GM19438 (cell line): ENCODE measurements at regions not wholly inside any gene's neighbourhood (a gene's known extent, or its start where the extent isn't known, plus 50 kb on each side); places are given as distances from the start of the nearest gene placed in this dataset.

Experiments
- ATAC-seq: cut with Tn5 transposase; IDR thresholded peaks from one replicate; pipeline ENCODE4 v1.9.1; 2021; ENCODE audit warnings: low read depth; ENCODE audit not compliant: unreplicated experiment

DNA sequence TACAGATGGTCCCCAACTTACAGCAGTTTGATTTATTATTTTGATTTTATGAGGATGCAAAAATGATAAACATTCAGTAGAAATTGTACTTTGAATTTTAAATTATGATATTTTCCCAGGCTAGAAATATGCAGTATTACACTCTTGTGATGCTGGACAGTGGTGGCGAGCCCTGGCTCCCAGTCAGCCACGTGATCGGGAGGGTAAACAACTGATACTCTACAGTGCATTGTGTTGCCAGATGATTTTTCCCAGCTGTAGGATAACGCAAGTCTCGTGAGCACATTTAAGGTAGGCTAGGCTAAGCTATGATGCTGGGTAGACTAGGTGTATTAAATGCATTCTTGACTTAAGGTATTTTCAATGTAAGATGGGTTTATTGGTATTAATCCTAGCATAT is 865.2 kb downstream of the SORCS3 start:
- no peak for ATAC-seq

DNA sequence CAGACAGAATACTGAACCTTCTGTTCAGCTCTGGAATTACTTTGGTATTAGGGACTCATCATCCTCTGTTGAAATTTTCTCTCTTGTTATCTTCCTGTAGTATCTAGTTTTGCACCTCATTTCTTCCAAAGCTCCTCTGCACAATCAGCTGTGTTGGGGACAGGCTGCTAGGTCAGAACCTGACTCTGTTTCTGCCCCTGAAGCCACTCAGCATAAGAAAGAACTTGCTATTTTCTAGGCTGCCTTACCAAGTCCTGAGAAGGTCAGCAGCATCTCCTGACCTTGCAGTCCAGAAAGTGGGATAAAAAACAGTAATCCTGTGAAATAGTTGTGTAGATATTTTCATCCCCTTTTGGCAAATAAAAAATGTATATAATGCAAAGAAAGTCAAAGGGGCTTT is 862.6 kb downstream of the SORCS3 start:
- ATAC-seq, result no peak

DNA sequence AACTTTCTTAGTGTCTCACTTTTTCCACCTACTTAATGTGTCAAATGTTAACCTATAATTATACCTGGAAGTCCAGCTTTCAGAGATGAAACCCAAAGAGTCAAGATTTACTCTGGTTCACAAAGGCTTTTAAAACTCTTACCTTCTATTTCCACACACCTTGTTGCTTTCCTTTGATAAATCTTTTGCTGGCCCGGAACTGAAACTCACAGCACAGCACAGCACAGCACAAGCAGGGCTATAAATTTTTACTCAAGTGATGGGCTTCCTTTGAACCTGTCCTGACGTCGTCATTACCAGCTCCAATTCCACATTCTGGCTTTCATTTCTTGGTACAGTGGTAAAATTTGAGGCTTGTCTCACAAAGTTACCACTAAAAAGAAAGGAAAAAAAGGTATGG is 861.0 kb downstream of the SORCS3 start:
- no peak for ATAC-seq

DNA sequence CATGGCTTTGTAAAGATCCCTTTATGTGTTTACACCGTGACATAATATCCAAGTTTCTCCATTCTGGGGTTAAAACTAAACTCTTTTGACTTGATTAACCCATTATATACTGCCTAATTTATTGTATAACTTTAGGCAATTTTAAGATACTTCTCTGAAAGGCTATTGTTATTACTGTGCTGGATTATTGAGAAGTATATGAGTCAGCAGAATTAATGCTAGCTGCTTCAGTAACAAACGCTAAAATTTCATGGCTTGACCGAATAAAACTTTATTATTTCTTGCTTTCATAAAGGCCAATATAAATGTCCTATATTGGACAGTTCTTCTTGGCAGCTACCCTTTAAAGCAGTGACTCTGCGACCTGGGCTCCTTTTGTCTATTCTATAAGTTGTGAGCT is 853.9 kb downstream of the SORCS3 start:
- no peak for ATAC-seq

DNA sequence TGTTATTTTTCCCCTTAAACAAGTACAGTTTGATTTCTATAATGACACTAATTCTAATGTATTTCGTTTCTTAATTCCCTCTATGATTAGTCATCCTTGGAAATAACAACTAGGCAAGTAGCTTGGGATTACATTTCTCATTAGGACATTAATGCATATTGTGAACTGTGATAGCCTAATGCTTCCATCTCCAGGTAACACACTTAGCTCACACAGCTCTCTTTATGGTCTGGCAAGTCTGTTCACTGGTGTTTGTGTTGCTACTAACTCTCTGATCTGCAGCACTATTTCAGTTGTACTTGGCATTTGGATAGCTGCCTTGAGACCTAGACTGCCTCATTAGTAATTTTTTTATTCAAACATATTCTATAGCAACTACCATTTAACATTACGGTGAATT is 853.2 kb downstream of the SORCS3 start:
- ATAC-seq, result no peak

DNA sequence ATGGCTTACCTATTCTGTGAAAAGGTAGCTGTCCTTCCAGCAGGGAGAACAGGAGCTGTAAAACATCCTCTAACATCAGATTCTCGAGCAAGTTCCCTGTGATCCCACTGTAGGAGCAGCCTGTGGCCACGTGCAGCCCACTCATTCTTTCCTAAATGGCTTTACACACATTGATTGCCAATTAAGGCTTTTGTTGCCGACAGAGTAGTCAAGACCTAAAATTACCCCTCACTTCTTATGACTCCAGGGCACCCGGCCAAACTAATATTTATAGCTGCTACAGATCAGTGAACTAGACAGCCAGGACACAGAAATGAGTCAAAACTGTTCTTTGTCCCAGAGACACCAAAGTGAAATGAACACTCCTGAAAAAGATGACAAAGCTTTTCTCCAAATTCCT is 832.1 kb downstream of the SORCS3 start:
- no peak for ATAC-seq

DNA sequence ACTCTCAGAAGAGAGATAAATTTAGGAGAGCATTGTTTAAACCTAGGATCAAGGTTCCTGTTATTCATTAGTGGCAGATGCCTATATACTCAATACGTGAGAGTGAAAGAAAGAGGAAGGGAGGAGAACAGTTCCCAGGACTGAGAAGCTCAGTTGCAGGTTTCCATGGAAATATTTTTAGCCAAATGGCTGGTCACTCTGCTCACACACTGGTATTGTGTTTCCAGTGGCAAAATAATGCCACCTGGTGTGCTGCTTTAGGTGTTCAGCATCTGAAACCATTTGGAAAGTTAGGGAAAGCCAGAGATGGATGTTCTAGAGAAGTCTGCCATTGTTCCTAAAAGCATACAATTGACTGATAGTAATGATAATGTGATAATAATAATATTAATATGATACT is 827.7 kb downstream of the SORCS3 start:
- ATAC-seq, result no peak

DNA sequence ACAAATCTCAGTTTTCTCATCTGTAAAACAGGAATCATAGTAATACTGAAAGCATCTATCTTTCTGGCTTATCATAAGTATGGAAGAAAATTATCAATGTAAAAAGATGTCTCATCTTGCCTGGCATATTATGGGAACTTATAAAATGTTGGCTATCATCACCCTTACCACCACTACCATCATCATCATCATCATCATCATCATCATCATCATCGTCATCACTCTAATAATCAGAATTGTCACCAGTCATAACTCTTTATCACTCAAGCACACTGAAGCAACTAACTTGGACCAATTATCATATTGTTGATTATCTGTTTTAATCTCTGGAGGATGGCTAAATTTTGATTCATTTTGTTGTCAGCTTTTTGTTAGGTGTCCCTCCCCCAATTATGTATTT is 825.4 kb downstream of the SORCS3 start:
- no peak for ATAC-seq

DNA sequence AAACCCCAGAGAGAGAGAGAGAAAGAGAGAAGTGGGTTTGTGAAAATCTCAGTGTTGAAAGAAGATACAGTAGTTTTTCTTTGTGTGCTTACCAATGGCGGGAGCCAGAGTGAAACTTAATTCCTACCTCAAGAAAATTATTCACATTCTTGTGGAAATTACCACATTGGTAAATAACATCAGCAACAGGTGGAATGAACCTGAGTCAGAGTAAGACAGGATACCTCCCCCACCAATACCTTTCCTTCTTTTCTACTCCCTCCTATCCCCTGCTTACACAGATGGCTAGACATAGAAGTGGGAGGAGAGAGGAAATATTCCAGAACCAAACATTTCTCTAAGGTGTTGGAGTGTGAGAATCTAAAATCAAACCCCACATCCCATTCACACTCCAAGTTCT is 793.9 kb downstream of the SORCS3 start:
- ATAC-seq, result no peak

DNA sequence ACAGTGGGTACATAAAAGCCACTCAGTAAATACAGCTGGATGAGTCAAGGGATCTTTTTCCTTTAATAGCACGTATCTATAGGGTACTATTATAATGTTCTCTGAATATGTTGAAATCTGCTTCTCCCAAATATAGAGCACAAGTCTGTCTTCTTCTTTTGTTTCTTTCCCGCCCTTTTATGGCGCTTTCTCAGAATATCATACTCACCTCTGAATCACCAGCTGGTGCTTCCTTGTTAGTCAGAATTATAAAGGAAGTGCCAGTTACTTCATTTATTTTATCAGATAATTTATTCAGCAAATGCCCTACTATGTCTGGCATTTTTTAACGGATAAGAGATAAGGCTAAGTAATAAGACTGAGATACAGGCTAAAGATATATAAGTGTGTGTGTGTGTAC is 772.9 kb downstream of the SORCS3 start:
- no peak for ATAC-seq

DNA sequence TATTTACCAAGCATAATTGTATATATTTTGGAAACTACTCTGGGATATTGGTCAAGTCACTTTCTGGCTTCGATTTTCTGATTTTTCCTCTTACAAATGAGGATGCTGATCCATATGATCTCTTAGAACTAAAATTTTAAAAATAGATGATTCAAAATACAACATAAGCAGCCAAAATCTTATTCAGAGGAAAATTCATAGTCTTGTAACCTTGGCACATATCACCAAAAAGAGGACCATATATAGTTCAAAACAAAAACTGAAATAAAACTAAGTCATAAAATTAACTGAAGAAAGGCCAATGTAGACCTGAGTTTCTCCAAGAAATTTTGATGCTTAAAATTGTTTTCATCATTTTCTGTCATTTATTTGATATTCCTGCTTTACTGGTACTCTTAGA is 768.3 kb downstream of the SORCS3 start:
- ATAC-seq, result no peak

DNA sequence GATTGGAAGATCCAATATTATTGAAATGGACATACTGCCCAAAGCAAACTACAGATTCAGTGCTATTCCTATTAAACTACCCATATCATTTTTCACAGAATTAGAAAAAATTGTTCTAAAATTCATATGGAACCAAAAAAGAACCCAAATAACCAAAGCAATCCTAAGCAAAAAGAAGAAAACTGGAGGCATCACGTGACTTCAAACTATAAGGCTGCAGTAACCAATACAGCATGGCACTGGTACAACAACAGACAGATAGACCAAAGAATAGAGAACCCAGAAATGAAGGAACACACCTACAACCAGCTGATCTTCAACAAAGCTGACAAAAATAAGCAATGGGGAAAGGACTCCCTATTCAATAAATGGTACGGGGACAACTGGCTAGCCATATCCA is 765.4 kb downstream of the SORCS3 start:
- no peak for ATAC-seq

DNA sequence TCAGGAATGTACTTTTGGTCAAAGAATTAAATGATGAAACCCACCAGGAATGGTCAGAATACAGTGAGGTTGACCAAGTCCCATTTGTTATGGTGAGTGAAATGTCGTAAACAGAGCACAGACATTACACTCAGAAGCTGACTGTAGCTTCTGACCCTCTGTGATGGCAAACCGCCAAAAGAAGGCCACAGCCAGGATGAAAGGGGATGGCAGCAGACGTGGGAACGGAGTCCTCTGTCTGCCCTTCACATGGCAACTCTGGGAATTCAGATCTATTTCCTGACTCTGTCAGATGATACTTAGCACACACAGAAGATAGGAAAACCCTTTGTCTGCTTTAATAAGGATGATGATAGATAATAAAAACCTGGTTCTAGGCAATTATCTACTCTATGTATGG is 757.1 kb downstream of the SORCS3 start:
- no peak for ATAC-seq

DNA sequence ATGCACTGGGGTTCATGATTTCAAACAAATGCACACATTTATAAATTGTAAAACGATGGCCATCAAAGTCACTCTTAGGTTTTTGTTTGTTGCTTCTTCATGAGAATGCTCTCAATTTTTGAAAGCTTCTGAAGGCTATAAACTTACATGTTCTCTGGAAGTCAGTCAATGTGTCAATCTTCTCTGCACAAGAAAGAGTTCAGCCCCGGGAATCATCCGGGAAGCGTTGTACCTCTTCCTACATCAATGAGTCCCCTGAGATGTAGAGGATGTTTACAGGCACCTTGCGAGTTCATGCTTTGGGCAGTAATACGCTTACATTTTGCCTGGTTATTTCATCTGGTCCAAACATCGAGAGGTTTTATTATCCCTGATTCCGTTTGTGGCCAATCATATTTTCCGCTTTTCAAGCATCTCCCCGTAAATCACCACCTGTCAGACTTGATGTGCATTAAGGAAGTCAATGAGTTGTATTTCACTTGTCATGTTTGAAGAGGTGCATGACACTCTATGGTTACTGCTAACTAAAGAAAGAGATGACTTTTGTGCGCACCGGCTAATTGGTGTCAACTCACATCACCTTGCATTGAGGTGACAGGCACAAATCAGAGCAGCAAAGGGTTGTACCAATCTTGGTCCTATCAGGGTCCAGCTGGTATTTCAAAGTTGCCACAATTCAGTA is 750.7 kb downstream of the SORCS3 start:
- ATAC-seq, result no peak

DNA sequence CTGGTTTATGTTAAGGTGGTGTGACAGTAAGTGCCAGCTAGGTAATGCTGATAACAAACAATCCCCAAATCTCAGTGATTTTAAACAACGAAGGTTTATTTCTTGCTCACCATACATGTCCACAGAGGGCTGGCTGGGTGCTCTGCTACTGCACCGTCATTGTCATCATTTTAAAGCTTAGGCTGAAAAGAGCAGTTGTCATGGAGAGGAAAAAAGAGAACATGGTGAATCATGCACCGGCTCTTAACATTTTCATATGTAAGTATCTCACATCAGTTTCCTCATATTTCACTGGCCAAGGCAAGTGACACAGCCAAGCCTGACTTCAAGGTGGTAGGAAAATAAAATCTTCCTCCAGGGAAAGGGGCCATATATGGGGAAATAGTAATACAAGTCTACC is 746.9 kb downstream of the SORCS3 start:
- ATAC-seq, result no peak

DNA sequence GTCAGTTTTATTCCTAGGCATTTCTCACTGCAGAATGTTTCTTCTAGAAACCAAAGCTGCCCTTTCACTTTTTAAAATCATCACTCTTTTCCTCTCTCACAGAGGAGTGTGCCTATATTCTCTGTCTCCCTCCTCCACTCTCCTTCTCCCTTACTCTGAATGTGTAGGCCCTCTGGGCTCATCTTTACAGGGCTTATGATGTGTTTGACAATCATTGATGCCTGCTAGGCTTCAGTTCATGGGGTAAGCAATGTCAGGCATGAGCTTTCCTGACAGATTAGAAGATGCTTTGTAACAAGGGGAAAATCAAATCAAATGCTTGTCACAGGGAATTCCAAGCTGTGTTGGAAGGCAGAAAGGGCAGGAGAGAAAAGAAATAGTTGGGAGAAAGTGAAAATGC is 742.9 kb downstream of the SORCS3 start:
- no peak for ATAC-seq

DNA sequence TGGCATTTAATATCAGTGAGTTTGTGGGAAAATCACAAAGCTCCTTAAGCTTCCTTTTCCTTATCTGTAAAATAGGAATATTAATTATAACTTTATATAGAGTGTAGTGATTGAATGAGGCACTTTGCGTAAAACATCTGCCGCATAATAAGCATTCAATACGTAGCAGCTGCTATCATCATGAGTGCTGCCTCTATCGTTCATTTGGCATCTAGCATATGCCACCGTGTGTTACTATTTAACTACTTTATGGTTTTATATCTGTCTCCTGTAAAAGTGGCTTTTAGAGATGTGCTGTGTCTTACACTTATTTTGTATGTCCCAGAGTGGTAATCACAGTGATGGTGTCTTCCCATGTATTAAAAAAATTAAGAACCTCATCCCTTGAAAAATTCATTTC is 729.6 kb downstream of the SORCS3 start:
- no peak for ATAC-seq

DNA sequence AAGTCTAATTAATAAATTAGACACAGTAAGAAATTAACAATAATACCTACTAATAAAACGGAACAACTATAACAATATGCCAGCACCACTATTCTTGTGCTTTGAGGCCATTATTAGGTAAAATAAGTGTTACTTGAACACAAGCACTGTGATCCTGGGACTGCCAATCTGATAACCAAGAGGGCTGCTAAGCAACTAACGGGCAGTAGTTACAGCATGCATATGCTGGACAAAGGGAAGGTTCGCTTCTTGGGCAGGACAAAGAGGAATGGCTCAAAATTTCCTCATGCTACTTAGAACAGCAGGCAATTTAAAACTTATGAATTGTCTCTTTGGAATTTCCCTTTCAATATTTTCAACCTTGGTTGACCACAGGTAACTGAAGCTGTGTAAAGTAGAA is 718.6 kb downstream of the SORCS3 start:
- no peak for ATAC-seq

DNA sequence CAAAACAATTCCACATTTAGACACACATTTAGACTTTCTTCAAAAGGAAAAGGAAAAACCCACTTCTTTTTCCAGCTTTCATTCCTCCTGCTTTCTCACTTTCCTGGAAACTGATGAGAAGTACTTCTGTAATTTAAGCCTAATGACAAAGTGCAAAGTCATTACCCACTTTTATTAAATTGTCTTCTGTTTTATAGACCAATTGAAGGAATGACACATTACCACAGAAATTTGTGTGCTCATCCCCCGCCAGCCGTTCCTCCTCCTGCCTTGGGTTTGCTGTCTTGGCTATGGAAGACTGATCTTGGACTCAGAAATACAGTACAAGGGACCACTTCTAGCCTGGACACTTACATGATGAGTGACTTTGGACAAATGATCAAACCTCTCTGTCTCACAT is 717.8 kb downstream of the SORCS3 start:
- ATAC-seq, result no peak

DNA sequence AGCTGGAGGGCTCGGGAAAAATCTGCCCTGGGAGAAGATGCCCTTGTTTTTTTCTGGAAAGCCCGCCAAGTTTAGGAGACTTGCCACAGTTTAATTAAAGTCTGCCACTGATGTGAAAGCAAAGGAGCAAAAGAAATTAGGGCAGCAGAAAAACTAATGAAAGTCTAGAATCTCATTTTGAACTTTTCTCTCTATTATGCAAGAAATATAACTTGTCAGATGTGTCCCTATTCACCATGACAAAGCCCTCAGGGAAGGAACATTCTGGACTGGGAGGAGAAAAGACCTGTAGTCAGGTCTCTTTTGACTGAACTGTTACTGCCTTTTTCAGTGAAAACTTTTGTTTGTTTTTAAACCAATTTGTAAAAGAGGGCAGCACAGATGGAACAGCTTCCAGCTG is 715.5 kb downstream of the SORCS3 start:
- no peak for ATAC-seq

DNA sequence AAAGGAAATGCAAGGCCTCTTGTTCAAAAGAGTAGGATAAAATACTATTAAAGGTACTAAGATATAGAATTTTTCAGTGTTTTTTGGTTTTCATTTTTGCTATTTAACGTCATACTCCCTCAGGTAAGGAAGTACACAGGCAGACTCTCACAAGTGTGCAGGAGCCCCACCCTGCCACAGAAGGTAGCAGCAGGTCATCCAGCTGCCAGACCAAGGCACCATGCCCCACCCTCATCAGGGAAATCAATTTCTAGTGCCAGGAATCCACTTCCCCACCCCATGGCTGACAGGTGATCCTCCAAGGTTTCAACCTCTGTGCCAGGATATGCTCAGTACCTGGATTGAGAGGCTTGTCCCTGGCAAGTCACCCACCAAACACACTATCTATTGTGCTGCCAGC is 712.9 kb downstream of the SORCS3 start:
- no peak for ATAC-seq

DNA sequence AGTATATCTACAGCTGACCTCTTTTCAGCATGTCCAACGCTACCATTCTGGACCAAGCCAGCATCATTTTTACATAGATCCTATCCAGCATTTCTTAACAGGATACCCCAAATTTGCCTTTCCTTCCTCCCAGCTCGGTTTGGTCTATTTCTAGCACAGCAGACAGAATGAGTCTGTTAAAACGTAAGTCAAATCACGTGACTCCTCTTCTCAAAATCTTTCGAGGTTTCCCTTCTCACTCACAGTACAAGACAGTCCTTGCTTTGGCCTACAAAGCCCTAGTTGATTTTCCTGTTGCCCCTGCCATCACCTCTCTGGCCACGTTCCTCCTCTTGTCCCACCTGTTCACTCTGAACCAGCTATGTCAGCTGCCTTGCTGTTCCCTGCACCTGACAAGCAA is 711.7 kb downstream of the SORCS3 start:
- no peak for ATAC-seq

DNA sequence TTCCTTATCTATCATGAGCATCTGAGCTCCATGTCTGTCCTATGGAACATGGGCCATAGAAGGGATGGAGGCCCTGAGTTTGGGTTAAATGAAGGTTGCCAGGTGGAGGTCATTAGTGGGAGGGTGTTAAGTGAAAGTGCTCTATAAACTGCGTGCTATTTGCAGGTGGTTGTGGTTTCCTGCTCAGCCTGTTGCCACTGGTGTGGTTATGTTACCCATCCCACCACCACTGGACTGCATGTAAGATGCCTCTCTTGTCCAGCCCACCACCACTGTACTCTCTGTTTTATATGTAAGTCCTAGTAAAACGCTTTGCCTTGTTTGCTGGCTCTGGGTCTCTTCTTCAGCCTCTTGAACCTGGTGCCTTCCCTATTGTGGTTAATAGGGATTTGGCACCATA is 711.2 kb downstream of the SORCS3 start:
- no peak for ATAC-seq
